Caco-2 (cell line): ENCODE measurements at regions not wholly inside any gene's neighbourhood (a gene's known extent, or its start where the extent isn't known, plus 50 kb on each side); places are given as distances from the start of the nearest gene placed in this dataset.

ENCODE experiments used
- BruUV-seq: library from RNA; stranded (reverse); fragments of 400-500 nt; replicated peaks from 2 replicates; lab custom pipeline; 2021; lab: Mats Ljungman, UMichigan
- CTCF ChIA-PET: fragments of 300-600 bp; sonication (Branson Sonifier 250); formaldehyde crosslinking; loops from one replicate; lab custom pipeline; 2022; ENCODE audit warnings: antibody characterized with exemption; lab: Charles Lee
- POLR2A ChIA-PET: fragments of 300-600 bp; sonication (Branson Sonifier 250); formaldehyde crosslinking; loops from one replicate; lab custom pipeline; 2022; ENCODE audit warnings: antibody characterized with exemption; lab: Charles Lee
- DNase-seq, 2 experiments: peaks; one replicate each; pipeline versions ENCODE4 v3.0.0 to v3.0.0-alpha.2; 2020 to 2022
- H3K27me3 ChIP-seq: replicated peaks from 2 replicates; pipeline ENCODE4 v1.6.0; 2011; ENCODE audit warnings: low read length; ENCODE audit not compliant: control insufficient read depth, insufficient read depth
- H3K36me3 ChIP-seq: 2 replicates; pipeline ENCODE4 v1.5.1; 2011; ENCODE audit warnings: low read length; ENCODE audit not compliant: control insufficient read depth, insufficient read depth
- H3K4me1 ChIP-seq: fragments of 250-450 bp; sonication (Bioruptor Pico); 2 replicates; pipeline ENCODE4 v1.5.1; 2020; ENCODE audit warnings: mild to moderate bottlenecking
- H3K4me3 ChIP-seq: 2 replicates; pipeline ENCODE4 v1.5.1; 2011; ENCODE audit warnings: low read depth, mild to moderate bottlenecking, control low read depth, low read length
- H3K9me3 ChIP-seq: fragments of 250-450 bp; sonication (Bioruptor Pico); 2 replicates; pipeline ENCODE4 v1.5.1; 2020; ENCODE audit warnings: mild to moderate bottlenecking, moderate library complexity
- H3K27ac Mint-ChIP-seq: one replicate; pipeline ENCODE4 v1.8.0; 2022; ENCODE audit warnings: mixed read lengths; ENCODE audit not compliant: unreplicated experiment
- H3K27me3 Mint-ChIP-seq: one replicate; pipeline ENCODE4 v1.8.0; 2022; ENCODE audit warnings: mixed read lengths; ENCODE audit not compliant: insufficient read depth, unreplicated experiment
- H3K36me3 Mint-ChIP-seq: one replicate; pipeline ENCODE4 v1.8.0; 2022; ENCODE audit warnings: mild to moderate bottlenecking, mixed read lengths; ENCODE audit not compliant: insufficient read depth, unreplicated experiment
- H3K4me1 Mint-ChIP-seq: one replicate; pipeline ENCODE4 v1.8.0; 2022; ENCODE audit warnings: low read depth, mixed read lengths; ENCODE audit not compliant: unreplicated experiment
- H3K4me3 Mint-ChIP-seq: one replicate; pipeline ENCODE4 v1.8.0; 2022; ENCODE audit warnings: mild to moderate bottlenecking, moderate library complexity, mixed read lengths; ENCODE audit not compliant: unreplicated experiment
- H3K9me3 Mint-ChIP-seq: one replicate; pipeline ENCODE4 v1.8.0; 2022; ENCODE audit warnings: mixed read lengths; ENCODE audit not compliant: unreplicated experiment
- intact Hi-C: fragments of 100-400 bp; cut with micrococcal nuclease; formaldehyde crosslinking; loops from one replicate; pipeline ENCODE4 v1.10.0; 2022; ENCODE audit not compliant: unreplicated experiment
- TF ChIP-seq, protein P1 (sequence below), 2 experiments: fragments of 200-600 bp in 1 of 2; IDR thresholded peaks; 1 replicate in 1 of 2; 2 replicates in 1 of 2; pipeline versions ENCODE4 v1.5.1 to v1.8.0; 2011 to 2022; ENCODE audit warnings: antibody characterized with exemption in 1 of 2, control low read depth in 1 of 2, inconsistent platforms in 1 of 2, low read depth in 1 of 2, low read length in 1 of 2, mild to moderate bottlenecking in 1 of 2, moderate library complexity in 1 of 2; ENCODE audit not compliant: insufficient read depth in 1 of 2, severe bottlenecking in 1 of 2, unreplicated experiment in 1 of 2

GRCh38 chr13:65660731-65661130 lies 1569.4 kb downstream of the PCDH9 start:
- Mint-ChIP-seq H3K36me3 (no peaks in the 10 kb centered on the region), H3K4me3 (no peak overlapping the region), H3K27me3 (no peaks in the 10 kb centered on the region), H3K9me3 (no peaks in the 10 kb centered on the region), H3K27ac (no peak overlapping the region), H3K4me1 (no peaks in the 10 kb centered on the region)
- no TSS peak for BruUV-seq
- TF ChIP-seq, protein P1, sequence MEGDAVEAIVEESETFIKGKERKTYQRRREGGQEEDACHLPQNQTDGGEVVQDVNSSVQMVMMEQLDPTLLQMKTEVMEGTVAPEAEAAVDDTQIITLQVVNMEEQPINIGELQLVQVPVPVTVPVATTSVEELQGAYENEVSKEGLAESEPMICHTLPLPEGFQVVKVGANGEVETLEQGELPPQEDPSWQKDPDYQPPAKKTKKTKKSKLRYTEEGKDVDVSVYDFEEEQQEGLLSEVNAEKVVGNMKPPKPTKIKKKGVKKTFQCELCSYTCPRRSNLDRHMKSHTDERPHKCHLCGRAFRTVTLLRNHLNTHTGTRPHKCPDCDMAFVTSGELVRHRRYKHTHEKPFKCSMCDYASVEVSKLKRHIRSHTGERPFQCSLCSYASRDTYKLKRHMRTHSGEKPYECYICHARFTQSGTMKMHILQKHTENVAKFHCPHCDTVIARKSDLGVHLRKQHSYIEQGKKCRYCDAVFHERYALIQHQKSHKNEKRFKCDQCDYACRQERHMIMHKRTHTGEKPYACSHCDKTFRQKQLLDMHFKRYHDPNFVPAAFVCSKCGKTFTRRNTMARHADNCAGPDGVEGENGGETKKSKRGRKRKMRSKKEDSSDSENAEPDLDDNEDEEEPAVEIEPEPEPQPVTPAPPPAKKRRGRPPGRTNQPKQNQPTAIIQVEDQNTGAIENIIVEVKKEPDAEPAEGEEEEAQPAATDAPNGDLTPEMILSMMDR (IDR thresholded peaks at IDR 0.05; ENCODE audit: insufficient read depth in 1 of 2, low read depth in 1 of 2, low read length in 1 of 2, severe bottlenecking in 1 of 2, unreplicated experiment in 1 of 2) = no peak
- no peak for DNase-seq
- POLR2A ChIA-PET = no interaction called here
- Histone ChIP-seq H3K27me3 (no peaks in the 10 kb centered on the region), H3K4me1 (no peaks in the 10 kb centered on the region), H3K9me3 (no peaks in the 10 kb centered on the region), H3K4me3 (no peak overlapping the region), H3K36me3 (no peaks in the 10 kb centered on the region)
- CTCF ChIA-PET = no interaction called here
- intact Hi-C loops = no loop called here

GRCh38 chr13:65656740-65657329 lies 1573.3 kb downstream of the PCDH9 start:
- Histone ChIP-seq H3K9me3 (no peaks in the 10 kb centered on the region), H3K36me3 (no peaks in the 10 kb centered on the region), H3K27me3 (no peaks in the 10 kb centered on the region), H3K4me1 (no peaks in the 10 kb centered on the region), H3K4me3 (no peak overlapping the region)
- no peak for DNase-seq
- POLR2A ChIA-PET = no interaction called here
- H3K4me3 Mint-ChIP-seq = no peak overlapping the region
- intact Hi-C loops = loop anchor here (1.0 to 5.0 kb wide), 3 partner anchors 310 to 1580 kb away; no protein-coding TSS in a partner anchor
- no TSS peak for BruUV-seq
- CTCF ChIA-PET = interaction anchor here (0.6 kb wide), 2 partner anchors 57 to 415 kb away, joined by 3 read pairs; no protein-coding TSS in a partner anchor
- H3K27ac Mint-ChIP-seq = no peak overlapping the region
- H3K4me1 Mint-ChIP-seq = no peaks in the 10 kb centered on the region
- H3K9me3 Mint-ChIP-seq = no peaks in the 10 kb centered on the region
- no peaks in the 10 kb centered on the region for H3K36me3 Mint-ChIP-seq
- peaks cover under 1% of the 10 kb centered on the region for H3K27me3 Mint-ChIP-seq
- TF ChIP-seq, protein P1 (IDR thresholded peaks at IDR 0.05; ENCODE audit: insufficient read depth in 1 of 2, low read depth in 1 of 2, low read length in 1 of 2, severe bottlenecking in 1 of 2, unreplicated experiment in 1 of 2) = peak; percentile 23 to 41

DNA sequence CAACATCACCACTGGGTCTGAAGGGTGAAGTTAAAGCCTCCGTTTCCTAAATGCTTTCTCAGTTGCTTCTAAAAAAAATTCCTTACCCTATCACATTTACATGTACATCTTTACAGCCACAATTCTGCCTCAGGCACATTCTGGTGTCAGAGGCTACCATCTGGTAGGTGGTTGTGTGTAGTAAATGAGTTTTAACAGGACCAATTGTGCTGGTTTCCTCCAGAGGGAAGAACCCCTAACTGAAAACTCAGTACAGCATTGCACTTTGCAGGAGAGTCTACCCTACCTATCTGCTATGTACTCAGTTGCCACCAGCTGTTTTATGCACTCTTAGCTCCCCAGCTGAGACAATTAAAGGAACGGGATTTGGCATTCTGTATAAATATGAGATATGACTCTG lies 1576.5 kb downstream of the PCDH9 start:
- no peaks in the 10 kb centered on the region for H3K36me3 Mint-ChIP-seq
- no TSS peak for BruUV-seq
- Histone ChIP-seq H3K4me1 (no peaks in the 10 kb centered on the region), H3K36me3 (no peaks in the 10 kb centered on the region), H3K9me3 (no peaks in the 10 kb centered on the region), H3K27me3 (no peaks in the 10 kb centered on the region), H3K4me3 (no peak overlapping the region)
- TF ChIP-seq, protein P1 (IDR thresholded peaks at IDR 0.05; ENCODE audit: insufficient read depth in 1 of 2, low read depth in 1 of 2, low read length in 1 of 2, severe bottlenecking in 1 of 2, unreplicated experiment in 1 of 2) = no peak
- H3K27me3 Mint-ChIP-seq = peaks cover 3% of the 10 kb centered on the region
- DNase-seq = no peak
- H3K4me1 Mint-ChIP-seq = no peaks in the 10 kb centered on the region
- intact Hi-C loops = no loop called here
- H3K27ac Mint-ChIP-seq = no peak overlapping the region
- H3K4me3 Mint-ChIP-seq = no peak overlapping the region
- no peaks in the 10 kb centered on the region for H3K9me3 Mint-ChIP-seq
- CTCF ChIA-PET = no interaction called here
- POLR2A ChIA-PET = no interaction called here
